SK-N-MC (cell line): ENCODE measurements at regions not wholly inside any gene's neighbourhood (a gene's known extent, or its start where the extent isn't known, plus 50 kb on each side); places are given as distances from the start of the nearest gene placed in this dataset.

Experiments
- EZH2 ChIP-seq: fragments of 200-600 bp; sonication (generic); IDR thresholded peaks from one replicate; pipeline ENCODE4 v1.6.1; 2017; ENCODE audit warnings: antibody characterized with exemption
- POLR2AphosphoS5 ChIP-seq: IDR thresholded peaks from 2 replicates; pipeline ENCODE4 v1.6.1; 2012; ENCODE audit warnings: mild to moderate bottlenecking, low read depth, low read length, borderline replicate concordance

DNA sequence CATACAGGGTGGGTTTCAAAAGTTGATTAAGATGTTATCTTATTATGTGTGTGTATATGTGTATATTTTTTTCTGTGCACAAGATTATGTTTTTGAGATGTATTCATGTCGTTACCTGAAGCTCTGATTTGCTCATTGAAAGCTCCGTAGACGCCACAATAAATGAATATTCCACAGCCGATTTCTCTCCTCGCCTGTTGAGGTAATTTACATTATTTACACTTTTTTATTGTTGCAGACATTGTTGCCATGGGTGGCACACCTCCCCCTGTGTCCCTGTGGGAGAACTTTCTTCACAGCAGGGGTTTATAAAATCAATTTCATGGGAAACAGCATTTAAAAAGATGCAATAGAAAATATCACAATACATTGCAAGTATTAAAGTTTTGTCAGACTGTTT lies 100.6 kb downstream of the GLI2 start:
- TF ChIP-seq EZH2 (no peak), POLR2AphosphoS5 (no peak)
